GM12891 (cell line): ENCODE measurements at regions not wholly inside any gene's neighbourhood (a gene's known extent, or its start where the extent isn't known, plus 50 kb on each side); places are given as distances from the start of the nearest gene placed in this dataset.

Experiments
- DNase-seq: peaks from one replicate; pipeline ENCODE4 v3.0.0; 2011; ENCODE audit warnings: low spot score; ENCODE audit not compliant: insufficient read length
- FAIRE-seq: peaks from 2 replicates; lab custom pipeline; 2011; peaks lifted over from hg19 to GRCh38; lab: Jason Lieb, UNC
- PAX5 ChIP-seq: IDR thresholded peaks from 2 replicates; pipeline ENCODE4 v1.6.1; 2011; ENCODE audit warnings: low read length, moderate library complexity, mild to moderate bottlenecking; ENCODE audit not compliant: insufficient read depth, severe bottlenecking
- POLR2A ChIP-seq: IDR thresholded peaks from 2 replicates; pipeline ENCODE4 v1.6.1; 2011; ENCODE audit warnings: low read depth, low read length, control low read depth
- POLR2AphosphoS5 ChIP-seq: IDR thresholded peaks from 2 replicates; pipeline ENCODE4 v1.6.1; 2011; ENCODE audit warnings: low read depth, low read length, control low read depth
- POU2F2 ChIP-seq: IDR thresholded peaks from 2 replicates; pipeline ENCODE4 v1.6.1; 2011; ENCODE audit warnings: low read depth, mild to moderate bottlenecking, control low read depth, low read length, moderate library complexity
- SPI1 ChIP-seq: IDR thresholded peaks from 2 replicates; pipeline ENCODE4 v1.6.1; 2011; ENCODE audit warnings: low read depth, low read length, control low read depth
- TAF1 ChIP-seq: IDR thresholded peaks from 2 replicates; pipeline ENCODE4 v1.6.1; 2011; ENCODE audit warnings: low read depth, low read length, control low read depth

DNA sequence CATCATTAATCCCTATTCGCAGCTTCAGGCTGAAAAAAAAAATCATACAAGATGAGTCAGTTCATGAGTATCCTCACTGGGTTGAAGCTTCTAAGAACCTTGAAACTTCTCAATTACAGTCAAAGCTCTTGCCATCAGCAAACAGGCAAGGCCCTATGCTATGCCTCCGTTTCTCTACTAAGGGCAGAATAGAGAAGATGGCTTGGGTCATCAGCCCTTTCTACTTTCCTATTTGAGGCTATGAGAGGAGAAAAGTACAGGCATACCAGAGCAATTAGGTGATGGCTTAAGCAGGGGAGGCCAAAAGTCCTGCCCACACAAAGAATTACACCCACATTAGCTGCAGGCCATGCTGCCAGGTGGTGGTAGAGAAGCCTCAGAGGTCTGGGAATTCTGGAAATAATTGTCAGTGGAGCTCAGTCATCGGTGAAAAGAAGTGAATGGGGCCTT lies 89.0 kb downstream of the MRPL46 start:
- no peak for DNase-seq
- FAIRE-seq: no peak

DNA sequence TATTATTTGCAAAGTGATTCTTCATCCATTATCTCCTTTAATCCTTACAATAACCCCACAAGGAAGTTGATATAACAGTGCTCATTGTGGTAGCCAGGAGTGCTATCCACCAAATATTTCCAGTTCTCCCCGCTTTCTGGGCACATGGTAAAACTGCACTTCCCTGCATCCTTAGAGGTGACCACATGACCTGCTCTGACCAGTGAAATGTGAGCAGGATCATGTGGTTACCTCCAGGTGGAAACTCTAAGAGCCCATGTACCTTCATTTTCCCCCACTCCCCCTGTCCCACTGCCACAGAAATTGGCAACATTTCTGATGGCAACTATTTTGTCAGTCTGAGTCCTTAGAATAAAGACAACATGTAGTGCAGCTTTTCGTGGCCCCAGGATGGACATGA lies 89.7 kb downstream of the MRPL46 start:
- TF ChIP-seq POLR2AphosphoS5 (no peak), SPI1 (no peak), POU2F2 (no peak), TAF1 (no peak), POLR2A (no peak)
- FAIRE-seq (no peak), DNase-seq (no peak)

More for the DNA sequence above, 89.0 kb downstream of the MRPL46 start:
- TF ChIP-seq SPI1 (no peak), TAF1 (no peak), POU2F2 (no peak), POLR2A (no peak), PAX5 (no peak), POLR2AphosphoS5 (no peak)

DNA sequence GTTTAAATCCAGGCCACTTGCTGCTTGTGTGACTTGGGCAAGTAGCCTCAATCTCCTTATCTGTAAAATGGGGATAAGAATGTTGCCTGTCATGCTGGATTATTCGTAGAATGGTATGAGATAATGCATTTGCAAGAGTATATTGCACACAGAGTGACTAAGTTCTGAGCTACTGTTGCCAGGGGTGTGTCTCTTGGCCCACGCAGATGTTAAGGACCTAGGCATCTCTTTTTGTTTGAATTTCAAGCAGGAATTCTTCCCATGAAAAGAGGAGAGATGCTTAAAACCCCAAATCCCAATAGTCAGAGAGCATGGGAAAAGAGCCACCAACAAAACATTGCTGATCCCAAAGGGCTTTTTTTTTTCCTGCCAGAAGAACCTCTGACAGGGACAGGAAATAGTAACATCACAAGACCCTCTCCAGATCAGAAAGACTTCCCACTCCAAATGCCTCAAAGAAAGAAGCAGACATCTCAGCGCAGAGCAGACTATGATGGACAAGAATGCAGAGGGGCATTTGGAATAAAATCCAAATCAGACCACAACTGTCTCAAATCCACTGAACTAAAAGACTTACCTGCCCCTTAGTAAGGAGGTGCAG lies 90.5 kb downstream of the MRPL46 start:
- no peak for DNase-seq
- no peak for FAIRE-seq
- TF ChIP-seq SPI1 (no peak), POLR2AphosphoS5 (no peak), POLR2A (no peak), TAF1 (no peak), POU2F2 (no peak), PAX5 (no peak)

DNA sequence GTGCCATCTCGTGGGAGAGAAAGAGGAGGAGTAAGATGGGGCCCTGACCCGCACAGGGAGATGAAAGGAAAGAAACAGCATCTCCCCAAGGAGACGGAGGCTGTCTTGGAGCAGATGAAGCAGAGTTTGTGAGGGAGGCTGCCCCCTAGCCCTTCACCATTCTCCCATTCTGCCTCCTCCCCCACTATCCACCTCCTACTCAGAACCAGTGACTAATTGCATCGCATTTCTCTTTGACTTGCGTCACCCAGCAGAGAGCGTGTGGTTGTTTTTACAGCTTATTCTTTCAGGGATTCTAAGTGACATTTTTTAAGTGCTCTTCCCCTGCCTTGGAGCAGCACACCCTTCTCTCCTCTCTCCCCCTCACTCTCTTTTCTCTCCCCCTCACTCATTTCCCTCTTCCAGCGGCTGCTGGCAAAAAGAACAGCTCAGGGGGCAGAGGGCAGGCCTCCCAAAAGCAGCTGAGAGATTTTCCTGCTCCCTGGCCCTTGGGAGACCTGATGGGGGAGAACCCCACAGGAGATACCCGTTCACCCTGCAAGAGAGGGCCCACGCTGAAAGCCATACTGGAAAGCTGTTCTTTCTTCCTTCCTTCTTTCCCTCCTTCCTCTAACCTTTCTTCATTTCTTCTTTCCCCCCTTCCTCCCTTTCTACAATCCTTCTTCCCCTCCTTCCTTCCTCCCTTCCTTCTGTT lies 91.8 kb downstream of the MRPL46 start:
- TF ChIP-seq PAX5 (no peak), TAF1 (no peak), POLR2AphosphoS5 (no peak), POLR2A (no peak), POU2F2 (no peak), SPI1 (no peak)
- FAIRE-seq: no peak
- DNase-seq: no peak

DNA sequence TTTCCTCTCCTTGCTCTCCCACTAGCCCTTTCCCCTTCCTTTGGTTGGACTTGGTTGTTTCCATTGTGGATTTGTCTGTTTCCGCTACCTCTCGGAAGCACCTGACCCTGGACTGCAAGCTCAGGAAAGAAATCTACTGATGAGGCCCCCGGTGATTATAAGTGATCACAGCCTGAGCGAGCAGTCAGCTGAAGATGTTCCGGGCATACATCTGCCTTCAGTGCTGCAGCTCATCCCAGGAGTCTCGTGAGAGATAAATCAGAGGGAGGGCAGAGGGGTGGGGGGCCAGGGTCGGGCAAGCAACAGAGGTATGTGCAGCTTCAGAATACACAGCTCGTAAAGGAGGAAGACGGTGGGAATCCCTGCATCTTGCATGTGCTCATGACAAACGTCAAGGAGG lies 102.1 kb downstream of the MRPL46 start:
- DNase-seq (no peak), FAIRE-seq (no peak)
- TF ChIP-seq PAX5 (no peak), POLR2AphosphoS5 (no peak), SPI1 (no peak), TAF1 (no peak), POU2F2 (no peak), POLR2A (no peak)

DNA sequence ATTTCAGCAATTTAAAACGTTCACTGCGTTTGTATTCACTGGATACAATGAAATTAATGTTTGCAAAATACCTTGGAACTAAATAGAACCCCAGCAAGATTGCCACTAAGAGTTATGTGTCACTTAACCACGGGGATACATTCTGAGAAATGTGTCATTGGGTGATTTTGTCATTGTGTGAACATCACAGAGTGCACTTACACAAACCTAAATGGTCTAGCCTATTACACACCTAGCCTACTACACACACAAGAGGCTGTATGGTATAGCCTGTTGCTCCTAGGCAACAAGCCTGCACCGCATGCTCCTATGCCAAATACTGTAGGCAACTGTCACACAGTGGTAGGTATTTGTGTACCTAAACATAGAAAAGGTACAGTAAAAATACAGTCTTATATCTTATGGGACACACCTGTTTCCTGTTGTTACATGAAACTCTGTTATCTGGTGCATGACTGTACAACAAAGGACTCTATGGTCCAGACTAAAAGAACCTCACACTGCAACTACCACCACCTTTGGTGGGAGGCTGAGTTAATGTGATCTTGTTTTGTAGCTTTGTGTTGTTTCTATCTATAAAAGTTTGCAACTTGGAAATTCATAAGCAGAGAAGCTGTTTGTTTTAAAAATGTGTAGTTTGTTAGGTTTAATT lies 92.2 kb upstream of the NTRK3 start:
- TF ChIP-seq POLR2A: no peak
- no peak for TF ChIP-seq PAX5
- TF ChIP-seq SPI1: no peak
- TF ChIP-seq POLR2AphosphoS5: no peak
- TF ChIP-seq TAF1: no peak
- TF ChIP-seq POU2F2: no peak
- DNase-seq (no peak), FAIRE-seq (no peak)

DNA sequence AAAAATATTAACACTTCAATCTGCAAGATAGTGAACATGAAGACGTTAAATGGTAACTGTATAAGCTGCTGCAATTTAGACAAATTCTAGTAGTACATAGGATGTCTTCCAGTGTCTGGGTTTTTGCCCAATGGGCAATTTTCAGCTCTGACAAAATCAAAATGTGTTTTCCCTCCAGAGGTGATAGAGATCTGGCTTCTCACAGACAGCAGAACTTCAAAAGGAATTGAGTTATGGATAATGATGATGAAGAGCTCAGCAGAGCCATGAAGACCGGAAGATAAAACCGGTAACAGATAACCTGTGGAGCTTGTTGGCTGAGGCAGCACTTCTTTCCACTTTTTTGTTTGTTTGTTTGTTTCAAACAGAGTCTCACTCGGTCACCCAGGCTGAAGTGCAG lies 89.4 kb upstream of the NTRK3 start:
- TF ChIP-seq POLR2A (no peak), TAF1 (no peak), POLR2AphosphoS5 (no peak), PAX5 (no peak), SPI1 (no peak), POU2F2 (no peak)
- no peak for DNase-seq
- FAIRE-seq: no peak

DNA sequence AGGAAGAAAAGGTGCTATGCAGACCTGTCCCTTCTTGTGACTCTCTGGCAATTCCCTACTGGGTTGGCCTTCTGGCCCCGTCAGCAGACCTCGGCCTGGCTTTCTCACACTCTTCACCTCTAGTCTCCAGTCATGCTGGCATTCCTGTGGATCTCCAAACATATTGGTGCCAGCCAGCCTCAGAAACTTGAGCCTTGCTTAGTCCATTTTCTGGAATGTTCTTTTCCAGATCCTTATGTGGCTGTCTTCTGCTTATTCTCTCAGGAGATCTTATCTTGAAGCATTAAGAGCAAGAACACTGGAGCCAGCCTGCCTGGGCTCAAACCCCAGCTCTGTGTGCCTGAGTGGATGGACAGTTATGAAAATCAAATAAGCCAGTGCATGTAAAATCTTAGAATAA lies 88.2 kb upstream of the NTRK3 start:
- TF ChIP-seq POU2F2 (no peak), PAX5 (no peak), SPI1 (no peak), POLR2A (no peak), POLR2AphosphoS5 (no peak), TAF1 (no peak)
- DNase-seq (no peak), FAIRE-seq (no peak)

DNA sequence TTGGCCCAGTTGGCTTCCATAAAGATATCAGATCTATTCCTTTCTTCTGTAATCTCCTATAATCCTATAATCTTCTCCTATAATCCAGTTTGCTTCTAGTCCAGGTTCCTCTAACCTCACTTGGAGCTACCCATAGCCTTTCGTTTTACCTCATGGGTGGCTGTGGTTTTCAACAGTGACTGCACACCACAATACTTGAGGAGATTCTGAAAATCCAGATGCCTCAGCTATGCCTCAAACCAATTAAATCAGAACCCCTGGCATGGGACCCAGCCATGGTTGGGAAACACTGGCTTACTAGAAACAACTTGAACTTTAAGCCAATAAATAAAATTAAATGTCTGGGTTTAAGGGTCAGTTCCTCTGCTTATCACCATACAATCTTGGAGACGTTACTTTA lies 86.1 kb upstream of the NTRK3 start:
- FAIRE-seq (no peak), DNase-seq (no peak)
- TF ChIP-seq SPI1 (no peak), PAX5 (no peak), TAF1 (no peak), POLR2A (no peak), POU2F2 (no peak), POLR2AphosphoS5 (no peak)
